WTC11 (cell line): ENCODE measurements at regions not wholly inside any gene's neighbourhood (a gene's known extent, or its start where the extent isn't known, plus 50 kb on each side); places are given as distances from the start of the nearest gene placed in this dataset.

ENCODE experiments used
- AFF4 ChIP-seq: sonication (generic); formaldehyde crosslinking; IDR thresholded peaks from 2 replicates; pipeline ENCODE4 v1.8.1; 2023; ENCODE audit warnings: mild to moderate bottlenecking, missing genetic modification reagents, borderline replicate concordance
- CREM ChIP-seq: sonication (generic); formaldehyde crosslinking; IDR thresholded peaks from 2 replicates; pipeline ENCODE4 v1.8.1; 2022; ENCODE audit warnings: mild to moderate bottlenecking, missing genetic modification reagents, moderate library complexity
- CTCF ChIP-seq: fragments of 200-600 bp; IDR thresholded peaks from 2 replicates; pipeline ENCODE4 v1.8.0; 2022; ENCODE audit warnings: antibody characterized with exemption
- E2F1 ChIP-seq: sonication (generic); formaldehyde crosslinking; IDR thresholded peaks from 2 replicates; pipeline ENCODE4 v1.8.0; 2022; ENCODE audit warnings: mild to moderate bottlenecking, missing genetic modification reagents
- E2F4 ChIP-seq: sonication (generic); formaldehyde crosslinking; IDR thresholded peaks from 2 replicates; pipeline ENCODE4 v1.8.1; 2022; ENCODE audit warnings: low read depth, mild to moderate bottlenecking, moderate library complexity, missing genetic modification reagents, borderline replicate concordance
- FOXP1 ChIP-seq: sonication (generic); formaldehyde crosslinking; IDR thresholded peaks from 2 replicates; pipeline ENCODE4 v1.8.0; 2022; ENCODE audit warnings: missing genetic modification reagents, mild to moderate bottlenecking, moderate library complexity, borderline replicate concordance
- FOXP4 ChIP-seq: sonication (generic); formaldehyde crosslinking; IDR thresholded peaks from 2 replicates; pipeline ENCODE4 v1.8.0; 2022; ENCODE audit warnings: mild to moderate bottlenecking, missing genetic modification reagents
- GABPB1 ChIP-seq: sonication (generic); formaldehyde crosslinking; IDR thresholded peaks from 2 replicates; pipeline ENCODE4 v1.8.1; 2023; ENCODE audit warnings: mild to moderate bottlenecking, missing genetic modification reagents
- HMGXB4 ChIP-seq: sonication (generic); formaldehyde crosslinking; IDR thresholded peaks from 2 replicates; pipeline ENCODE4 v1.8.1; 2023; ENCODE audit warnings: mild to moderate bottlenecking, moderate library complexity, missing genetic modification reagents
- IRF2 ChIP-seq: sonication (generic); formaldehyde crosslinking; IDR thresholded peaks from 2 replicates; pipeline ENCODE4 v1.8.0; 2022; ENCODE audit warnings: low read depth, missing genetic modification reagents, borderline replicate concordance
- NR2C2 ChIP-seq: sonication (generic); formaldehyde crosslinking; IDR thresholded peaks from 2 replicates; pipeline ENCODE4 v1.8.0; 2022; ENCODE audit warnings: mild to moderate bottlenecking, missing genetic modification reagents
- TEAD4 ChIP-seq: sonication (generic); formaldehyde crosslinking; IDR thresholded peaks from 2 replicates; pipeline ENCODE4 v1.8.0; 2022; ENCODE audit warnings: mild to moderate bottlenecking, missing genetic modification reagents
- ZNF121 ChIP-seq: sonication (generic); formaldehyde crosslinking; IDR thresholded peaks from 2 replicates; pipeline ENCODE4 v1.8.0; 2023; ENCODE audit warnings: missing genetic modification reagents
- ZNF532 ChIP-seq: fragments of 250-450 bp; sonication (Bioruptor Pico); IDR thresholded peaks from 2 replicates; pipeline ENCODE4 v1.9.0; 2021; ENCODE audit warnings: mild to moderate bottlenecking, borderline replicate concordance

- TF ChIP-seq CTCF (no peak), NR2C2 (CRISPR knock-in tag) (no peak), E2F4 (no peak), IRF2 (CRISPR knock-in tag) (no peak), FOXP4 (CRISPR knock-in tag) (no peak), E2F1 (CRISPR knock-in tag) (no peak), GABPB1 (no peak), HMGXB4 (CRISPR knock-in tag) (no peak), ZNF121 (no peak), AFF4 (CRISPR knock-in tag) (no peak), FOXP1 (CRISPR knock-in tag) (no peak), CREM (CRISPR knock-in tag) (no peak), ZNF532 (CRISPR knock-in tag) (no peak), TEAD4 (no peak)
Observed at GRCh38 chr10:78916227-78916626, 152.5 kb upstream of the ZMIZ1 start.
